Heart left ventricle (tissue), 16 donors: ENCODE measurements at regions not wholly inside any gene's neighbourhood (a gene's known extent, or its start where the extent isn't known, plus 50 kb on each side); places are given as distances from the start of the nearest gene placed in this dataset.

Source experiments
- ATAC-seq, 4 donors: fragments of 200-7000 bp; cut with Tn5 transposase; one replicate each; pipeline ENCODE4 v1.9.1; 2020 to 2022; ENCODE audit warnings: moderate library complexity in 4 of 4, mild to moderate bottlenecking in 3 of 4, moderate number of reproducible peaks in 1 of 4
- DNase-seq, 5 donors: peaks; one replicate each; pipeline ENCODE4 v3.0.0-alpha.2; 2020
- H3K27ac ChIP-seq, 12 donors: fragments of 200-600 bp; sonication (generic) in 4 of 12; one replicate each; pipeline versions ENCODE4 v1.5.0 to v1.8.0; 2016 to 2022; ENCODE audit warnings: mild to moderate bottlenecking in 2 of 12
- H3K27me3 ChIP-seq, 9 donors: fragments of 200-600 bp; sonication (generic) in 2 of 9; one replicate each; pipeline versions ENCODE4 v1.5.1 to v1.8.0; 2016 to 2022; ENCODE audit warnings: mild to moderate bottlenecking in 3 of 9
- H3K36me3 ChIP-seq, 9 donors: fragments of 200-600 bp; sonication (generic) in 2 of 9; one replicate each; pipeline versions ENCODE4 v1.5.0 to v1.8.0; 2018 to 2022; ENCODE audit warnings: mild to moderate bottlenecking in 2 of 9
- H3K4me1 ChIP-seq, 12 donors: fragments of 200-600 bp; sonication (generic) in 4 of 12; one replicate each; pipeline versions ENCODE4 v1.5.0 to v1.8.0; 2016 to 2022; ENCODE audit warnings: mild to moderate bottlenecking in 3 of 12
- H3K4me3 ChIP-seq, 12 donors: fragments of 200-600 bp; sonication (generic) in 4 of 12; one replicate each; pipeline versions ENCODE4 v1.5.0 to v1.8.0; 2017 to 2022; ENCODE audit warnings: mild to moderate bottlenecking in 9 of 12, moderate library complexity in 4 of 12
- H3K9me3 ChIP-seq, 12 donors: fragments of 200-600 bp; sonication (generic) in 4 of 12; one replicate each; pipeline versions ENCODE4 v1.5.0 to v1.8.0; 2016 to 2022; ENCODE audit warnings: mild to moderate bottlenecking in 1 of 12
- POLR2A ChIP-seq, 2 donors: fragments of 450-650 bp; IDR thresholded peaks; one replicate each; pipeline ENCODE4 v1.6.1; 2017; ENCODE audit warnings: antibody characterized with exemption in 2 of 2, mild to moderate bottlenecking in 2 of 2, moderate library complexity in 2 of 2
- WGBS, 4 donors: extraction: QIAGEN DNeasy Blood & Tissue Kit in 2 of 4; methylation state at CpG; one replicate each; pipeline versions ENCODE4 v1.1.5 to v1.1.7; 2013 to 2018; 5-methylcytosine and 5-hydroxymethylcytosine counted together
- intact Hi-C, 10 donors: fragments of 100-400 bp; cut with DNase I; formaldehyde crosslinking; loops; one replicate each; pipeline versions ENCODE4 v1.11.1 to v1.14.2; 2022
- TF ChIP-seq, protein P1 (sequence below), 12 donors: fragments of 200-600 bp; sonication (generic) in 4 of 12; IDR thresholded peaks; one replicate each; pipeline versions ENCODE4 v1.5.0 to v1.8.0; 2018 to 2022; ENCODE audit warnings: antibody characterized with exemption in 12 of 12, mild to moderate bottlenecking in 5 of 12
- donor health status: ischemic (EF 13 %, LVEDD 7.1; RV severe dilation, severe dysfunction).
- donor health status: healthy with polysubstance abuse.
- donor health status: DM: no; HTN: yes; CAD: no.
- donor health status: DM: no; HTN: no; CAD: no.
- donor health status: ischemic (EF 25% LVEDD 6.9; RV normal size, moderate dysfunction).
- donor health status: ischemic (EF 25% LVEDD 5.7; RV mildly dilated, moderate dysfunction).
- donor health status: healthy.
- donor health status: DM: yes; HTN: yes; CAD: no.
- donor health status: ischemic (EF 35%, LVEDD 5.7; RV mildly dilated, moderate dysfunction).
- donor health status: nonischemic (EF 11% LVEDD 7.7; RV severe dilation, severe dysfunction).
- donor health status: DM: yes; HTN: yes; CAD: no.
- donor health status: PGD.
- donor health status: ischemic (EF 29% LVEDD 5.4; RV normal size, mild dysfunction).
- donor health status: nonischemic (EF 23%, LVEDD 6.1; RV moderate dilation, normal function).

DNA sequence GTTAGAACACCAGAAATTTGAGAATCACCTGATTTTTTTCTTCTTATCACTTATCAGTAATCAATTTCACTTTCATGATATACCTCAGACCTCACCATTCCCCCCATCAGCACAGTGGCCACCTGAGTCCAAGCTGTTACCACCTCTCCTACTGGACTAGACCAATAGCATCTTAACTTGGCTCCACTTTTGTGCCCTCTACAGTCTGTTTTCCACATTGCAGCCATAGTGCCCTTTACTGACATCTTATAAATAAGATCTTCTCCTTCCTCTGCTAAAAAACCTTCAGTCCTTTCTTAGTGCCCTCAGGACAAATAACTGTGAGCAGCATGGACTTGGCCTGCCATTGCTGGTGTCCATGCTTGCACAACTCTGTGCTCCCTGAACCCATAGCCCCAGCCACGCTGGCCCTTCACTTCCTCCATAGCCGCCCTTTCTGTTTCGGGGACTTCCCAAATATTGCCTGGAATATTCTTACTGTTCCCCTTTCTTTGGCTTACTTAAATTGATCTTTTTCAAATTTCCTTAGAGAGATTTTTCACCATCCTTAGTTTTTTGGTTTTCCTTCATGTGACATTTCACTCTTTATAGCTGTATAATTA, 380.8 kb downstream of the LMO7 start:
- Histone ChIP-seq H3K9me3 (no peaks in the 10 kb centered on the region), H3K36me3 (no peaks in the 10 kb centered on the region), H3K4me1 (peaks cover 0 to 21% (median 8%) of the 10 kb centered on the region in 12 donors), H3K4me3 (no peak overlapping the region), H3K27me3 (no peaks in the 10 kb centered on the region), H3K27ac (no peak overlapping the region)
- TF ChIP-seq, protein P1, sequence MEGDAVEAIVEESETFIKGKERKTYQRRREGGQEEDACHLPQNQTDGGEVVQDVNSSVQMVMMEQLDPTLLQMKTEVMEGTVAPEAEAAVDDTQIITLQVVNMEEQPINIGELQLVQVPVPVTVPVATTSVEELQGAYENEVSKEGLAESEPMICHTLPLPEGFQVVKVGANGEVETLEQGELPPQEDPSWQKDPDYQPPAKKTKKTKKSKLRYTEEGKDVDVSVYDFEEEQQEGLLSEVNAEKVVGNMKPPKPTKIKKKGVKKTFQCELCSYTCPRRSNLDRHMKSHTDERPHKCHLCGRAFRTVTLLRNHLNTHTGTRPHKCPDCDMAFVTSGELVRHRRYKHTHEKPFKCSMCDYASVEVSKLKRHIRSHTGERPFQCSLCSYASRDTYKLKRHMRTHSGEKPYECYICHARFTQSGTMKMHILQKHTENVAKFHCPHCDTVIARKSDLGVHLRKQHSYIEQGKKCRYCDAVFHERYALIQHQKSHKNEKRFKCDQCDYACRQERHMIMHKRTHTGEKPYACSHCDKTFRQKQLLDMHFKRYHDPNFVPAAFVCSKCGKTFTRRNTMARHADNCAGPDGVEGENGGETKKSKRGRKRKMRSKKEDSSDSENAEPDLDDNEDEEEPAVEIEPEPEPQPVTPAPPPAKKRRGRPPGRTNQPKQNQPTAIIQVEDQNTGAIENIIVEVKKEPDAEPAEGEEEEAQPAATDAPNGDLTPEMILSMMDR (IDR thresholded peaks at IDR 0.05) = peak in 11 of 12 donors; percentile 17 to 53 (median 33)
- no peak for TF ChIP-seq POLR2A (IDR thresholded peaks at IDR 0.05)
- ATAC-seq (peak in 1 of 4 donors; percentile 46), DNase-seq (no peak)
- intact Hi-C loops = loop anchor here in 8 of 10 donors (2.0 to 10.0 kb wide), 7 partner anchors 112 to 458 kb away; no protein-coding TSS in a partner anchor
- 90 to 96% (median 93%) methylated on average over 3 of the region's 3 CpGs for WGBS, 4 donors

DNA sequence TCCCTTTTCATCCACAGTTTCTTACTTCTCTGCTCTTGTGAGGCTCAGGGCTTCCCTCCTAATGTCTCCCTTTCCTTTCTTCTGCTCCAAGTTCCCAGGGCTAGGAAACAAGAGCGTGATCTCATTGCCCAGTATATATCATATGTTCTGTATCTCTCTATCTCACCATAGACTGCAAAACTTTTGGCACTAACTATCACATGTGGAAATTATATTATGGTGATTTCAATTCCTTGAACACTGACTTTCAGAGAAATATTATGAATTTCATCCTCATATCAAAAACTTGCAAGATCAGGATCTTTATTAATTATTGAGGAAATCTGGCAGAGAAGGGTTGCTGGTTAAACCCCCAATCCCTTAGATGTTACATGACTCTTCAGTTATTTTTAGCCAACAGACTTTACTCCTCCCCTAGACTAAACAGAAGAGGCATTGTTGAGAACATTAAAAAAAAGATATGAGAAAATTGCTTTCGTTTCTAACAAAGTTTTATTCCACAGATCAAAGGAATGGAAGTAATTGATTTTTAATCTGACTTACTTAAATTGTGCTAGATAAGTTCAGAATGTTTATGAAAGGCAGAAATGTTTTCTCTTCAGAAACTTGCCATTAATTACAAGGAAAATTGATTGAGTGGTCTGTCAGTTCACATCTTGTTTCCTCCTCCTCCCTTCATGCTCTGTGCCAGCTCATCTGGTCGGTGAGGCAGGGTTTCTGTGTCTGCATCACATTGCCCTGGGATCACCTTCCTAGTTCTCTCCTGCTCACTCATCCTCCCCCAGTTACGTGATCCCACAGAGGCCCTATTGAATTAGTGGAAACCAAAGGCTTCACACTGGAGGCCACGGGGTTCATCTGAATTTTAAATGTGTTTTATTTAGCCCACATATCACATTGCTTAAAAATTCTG, 378.5 kb downstream of the LMO7 start:
- no peak for TF ChIP-seq POLR2A (IDR thresholded peaks at IDR 0.05)
- Histone ChIP-seq H3K4me1 (peaks cover 0 to 21% (median 8%) of the 10 kb centered on the region in 12 donors), H3K4me3 (no peak overlapping the region), H3K27me3 (no peaks in the 10 kb centered on the region), H3K9me3 (no peaks in the 10 kb centered on the region), H3K36me3 (no peaks in the 10 kb centered on the region), H3K27ac (peak overlapping the region in 7 of 12 donors; percentile 26 to 63 (median 52))
- 31 to 37% (median 33%) methylated on average over 5 of the region's 5 CpGs for WGBS, 4 donors
- DNase-seq (peak in 2 of 5 donors; percentile 21 to 23), ATAC-seq (peak in 3 of 4 donors; percentile 63 to 76 (median 74))
- intact Hi-C loops = loop anchor here in 8 of 10 donors (5.0 to 10.0 kb wide), 6 partner anchors 107 to 460 kb away; no protein-coding TSS in a partner anchor

DNA sequence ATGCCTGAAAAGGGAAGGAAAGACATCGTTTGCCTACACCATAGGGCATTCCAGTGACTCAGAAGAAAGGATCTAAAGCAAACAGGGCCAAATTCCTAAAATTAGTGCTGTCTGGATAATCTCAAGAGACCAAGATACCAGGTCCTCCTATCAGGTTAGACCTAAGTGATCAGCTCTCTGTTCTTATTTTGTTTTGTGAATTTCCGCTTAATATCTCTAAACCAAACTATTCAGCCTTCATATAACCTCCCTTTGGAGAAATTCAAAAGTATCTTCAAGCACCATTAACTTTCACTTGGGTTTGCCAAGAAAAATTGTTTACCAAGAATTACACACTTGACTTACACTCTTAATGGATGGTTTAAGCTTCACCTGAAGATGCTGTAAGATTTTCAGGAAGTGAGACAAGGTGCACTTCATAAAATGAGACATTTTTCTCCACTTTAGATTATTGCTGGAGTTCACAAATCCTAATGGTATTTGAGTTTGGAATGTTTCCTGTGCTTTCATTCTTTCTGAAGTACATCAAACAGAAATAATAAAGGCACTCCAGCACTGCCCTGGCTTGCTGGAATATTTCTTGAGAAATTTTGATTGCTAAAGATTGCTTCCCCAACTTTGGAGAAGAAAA, 376.1 kb downstream of the LMO7 start:
- Histone ChIP-seq H3K9me3 (no peaks in the 10 kb centered on the region), H3K4me3 (no peak overlapping the region), H3K4me1 (peaks cover 0 to 21% (median 8%) of the 10 kb centered on the region in 12 donors), H3K36me3 (no peaks in the 10 kb centered on the region), H3K27me3 (no peaks in the 10 kb centered on the region), H3K27ac (no peak overlapping the region)
- 38 to 44% (median 39%) methylated on average over 2 of the region's 2 CpGs for WGBS, 4 donors
- no peak for DNase-seq
- intact Hi-C loops = loop anchor here in 4 of 10 donors (5.0 to 10.0 kb wide), 4 partner anchors 105 to 463 kb away; no protein-coding TSS in a partner anchor
- no peak for ATAC-seq
- TF ChIP-seq, protein P1 (IDR thresholded peaks at IDR 0.05) = no peak
- TF ChIP-seq POLR2A (IDR thresholded peaks at IDR 0.05) = no peak

DNA sequence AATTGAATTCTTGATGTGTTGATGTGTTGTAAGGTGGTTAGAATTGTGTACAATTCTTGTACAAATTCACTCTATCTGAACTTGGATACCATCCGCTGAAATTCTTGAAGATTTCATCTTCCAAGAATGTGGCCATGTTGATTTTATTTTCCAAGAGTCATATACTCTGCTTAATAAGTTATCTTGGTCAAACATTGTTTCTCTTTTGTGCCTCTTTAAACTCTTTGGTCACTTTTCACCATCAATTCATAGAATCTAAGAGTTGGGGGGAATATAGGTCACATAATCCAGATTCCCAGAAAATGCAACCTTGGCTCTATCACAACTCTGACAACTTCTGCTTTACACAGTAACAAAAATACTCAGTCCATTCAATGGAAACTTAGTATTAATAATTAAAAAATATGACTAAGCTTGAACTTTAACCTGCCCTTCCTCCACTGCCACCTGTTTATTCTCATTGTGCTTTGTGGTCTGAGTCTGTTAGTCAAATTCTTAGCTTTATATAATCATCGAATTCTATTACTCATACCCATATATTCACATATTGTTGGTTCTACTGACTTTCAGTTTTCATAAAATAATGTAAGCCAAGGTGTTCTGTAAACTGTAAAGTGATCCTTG, 373.2 kb downstream of the LMO7 start:
- 87 to 92% (median 90%) methylated on average over 2 of the region's 2 CpGs for WGBS, 4 donors
- no peaks in the 10 kb centered on the region for H3K36me3 ChIP-seq
- H3K4me3 ChIP-seq = no peak overlapping the region
- no peak for ATAC-seq
- H3K27me3 ChIP-seq = no peaks in the 10 kb centered on the region
- no peaks in the 10 kb centered on the region for H3K9me3 ChIP-seq
- no peak overlapping the region for H3K27ac ChIP-seq
- no peak for TF ChIP-seq POLR2A (IDR thresholded peaks at IDR 0.05)
- TF ChIP-seq, protein P1 (IDR thresholded peaks at IDR 0.05) = no peak
- H3K4me1 ChIP-seq = peaks cover 0 to 22% (median 5%) of the 10 kb centered on the region in 12 donors
- intact Hi-C loops = loop anchor here in 1 of 10 donors (10.0 kb wide), 1 partner anchor 105 kb away; no protein-coding TSS in a partner anchor
- DNase-seq = no peak
